HL-60 (cell line): ENCODE measurements at regions not wholly inside any gene's neighbourhood (a gene's known extent, or its start where the extent isn't known, plus 50 kb on each side); places are given as distances from the start of the nearest gene placed in this dataset.

ENCODE experiments used
- TF ChIP-seq, protein P1 (sequence below): IDR thresholded peaks from one replicate; pipeline ENCODE4 v1.5.1; 2011; ENCODE audit warnings: low read length, control low read depth, inconsistent platforms; ENCODE audit not compliant: insufficient read depth
- TF ChIP-seq, protein P2 (sequence below): IDR thresholded peaks from 2 replicates; pipeline ENCODE4 v1.6.1; 2012; ENCODE audit warnings: low read depth; ENCODE audit not compliant: insufficient replicate concordance

DNA sequence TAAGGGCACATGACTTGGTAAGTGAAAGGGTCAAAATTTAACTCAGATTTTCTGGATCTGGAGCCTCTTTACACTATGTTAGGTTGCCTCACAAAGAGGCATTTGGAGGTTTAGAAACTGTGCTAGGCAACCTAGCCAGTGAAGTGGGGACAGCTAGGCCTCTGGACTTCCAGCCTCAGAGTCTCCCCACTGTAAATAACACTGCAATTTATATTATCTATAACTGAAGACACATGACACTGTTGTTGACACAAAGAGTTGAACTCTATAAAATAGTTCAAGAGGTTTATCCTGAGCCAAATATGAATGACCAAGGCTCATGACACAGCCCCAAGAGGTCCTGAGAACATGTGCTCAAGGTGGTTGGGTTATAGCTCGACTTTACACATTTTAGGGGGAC lies 74.9 kb upstream of the IQCM start:
- TF ChIP-seq, protein P1, sequence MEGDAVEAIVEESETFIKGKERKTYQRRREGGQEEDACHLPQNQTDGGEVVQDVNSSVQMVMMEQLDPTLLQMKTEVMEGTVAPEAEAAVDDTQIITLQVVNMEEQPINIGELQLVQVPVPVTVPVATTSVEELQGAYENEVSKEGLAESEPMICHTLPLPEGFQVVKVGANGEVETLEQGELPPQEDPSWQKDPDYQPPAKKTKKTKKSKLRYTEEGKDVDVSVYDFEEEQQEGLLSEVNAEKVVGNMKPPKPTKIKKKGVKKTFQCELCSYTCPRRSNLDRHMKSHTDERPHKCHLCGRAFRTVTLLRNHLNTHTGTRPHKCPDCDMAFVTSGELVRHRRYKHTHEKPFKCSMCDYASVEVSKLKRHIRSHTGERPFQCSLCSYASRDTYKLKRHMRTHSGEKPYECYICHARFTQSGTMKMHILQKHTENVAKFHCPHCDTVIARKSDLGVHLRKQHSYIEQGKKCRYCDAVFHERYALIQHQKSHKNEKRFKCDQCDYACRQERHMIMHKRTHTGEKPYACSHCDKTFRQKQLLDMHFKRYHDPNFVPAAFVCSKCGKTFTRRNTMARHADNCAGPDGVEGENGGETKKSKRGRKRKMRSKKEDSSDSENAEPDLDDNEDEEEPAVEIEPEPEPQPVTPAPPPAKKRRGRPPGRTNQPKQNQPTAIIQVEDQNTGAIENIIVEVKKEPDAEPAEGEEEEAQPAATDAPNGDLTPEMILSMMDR = no peak
- TF ChIP-seq, protein P2, sequence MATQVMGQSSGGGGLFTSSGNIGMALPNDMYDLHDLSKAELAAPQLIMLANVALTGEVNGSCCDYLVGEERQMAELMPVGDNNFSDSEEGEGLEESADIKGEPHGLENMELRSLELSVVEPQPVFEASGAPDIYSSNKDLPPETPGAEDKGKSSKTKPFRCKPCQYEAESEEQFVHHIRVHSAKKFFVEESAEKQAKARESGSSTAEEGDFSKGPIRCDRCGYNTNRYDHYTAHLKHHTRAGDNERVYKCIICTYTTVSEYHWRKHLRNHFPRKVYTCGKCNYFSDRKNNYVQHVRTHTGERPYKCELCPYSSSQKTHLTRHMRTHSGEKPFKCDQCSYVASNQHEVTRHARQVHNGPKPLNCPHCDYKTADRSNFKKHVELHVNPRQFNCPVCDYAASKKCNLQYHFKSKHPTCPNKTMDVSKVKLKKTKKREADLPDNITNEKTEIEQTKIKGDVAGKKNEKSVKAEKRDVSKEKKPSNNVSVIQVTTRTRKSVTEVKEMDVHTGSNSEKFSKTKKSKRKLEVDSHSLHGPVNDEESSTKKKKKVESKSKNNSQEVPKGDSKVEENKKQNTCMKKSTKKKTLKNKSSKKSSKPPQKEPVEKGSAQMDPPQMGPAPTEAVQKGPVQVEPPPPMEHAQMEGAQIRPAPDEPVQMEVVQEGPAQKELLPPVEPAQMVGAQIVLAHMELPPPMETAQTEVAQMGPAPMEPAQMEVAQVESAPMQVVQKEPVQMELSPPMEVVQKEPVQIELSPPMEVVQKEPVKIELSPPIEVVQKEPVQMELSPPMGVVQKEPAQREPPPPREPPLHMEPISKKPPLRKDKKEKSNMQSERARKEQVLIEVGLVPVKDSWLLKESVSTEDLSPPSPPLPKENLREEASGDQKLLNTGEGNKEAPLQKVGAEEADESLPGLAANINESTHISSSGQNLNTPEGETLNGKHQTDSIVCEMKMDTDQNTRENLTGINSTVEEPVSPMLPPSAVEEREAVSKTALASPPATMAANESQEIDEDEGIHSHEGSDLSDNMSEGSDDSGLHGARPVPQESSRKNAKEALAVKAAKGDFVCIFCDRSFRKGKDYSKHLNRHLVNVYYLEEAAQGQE = no peak
